Germinal center (tissue), 1 donor: ENCODE measurements at regions not wholly inside any gene's neighbourhood (a gene's known extent, or its start where the extent isn't known, plus 50 kb on each side); places are given as distances from the start of the nearest gene placed in this dataset.
"Not testable (repeated sequence)": the region's sequence is repeated elsewhere in the genome, so short reads cannot be mapped to it uniquely, and the experiment has no call there.

Experiments
- DNase-seq: peaks from one replicate; pipeline ENCODE4 v3.0.0; 2012; ENCODE audit warnings: mixed read lengths, low spot score

DNA sequence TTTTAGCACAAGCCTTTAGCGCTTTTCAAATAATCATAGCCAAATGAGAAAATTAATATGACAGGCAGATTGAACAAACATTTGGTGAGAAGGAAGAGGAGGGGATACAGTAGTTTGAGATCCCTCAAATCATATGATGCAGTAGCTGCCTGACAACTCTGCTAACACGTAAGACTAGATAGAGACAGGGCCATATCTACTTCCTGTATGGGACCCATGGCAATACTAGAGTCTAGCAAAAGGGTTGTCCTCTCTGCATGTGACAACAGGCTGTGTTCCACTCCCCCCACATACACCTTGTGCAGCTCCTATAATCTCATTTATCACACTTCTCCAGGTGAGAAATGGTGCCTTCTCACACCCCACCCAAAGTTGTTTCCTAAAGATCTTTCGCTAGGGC is 106.3 kb upstream of the NBPF26 start:
- not testable (repeated sequence) for DNase-seq

GRCh38 chr1:120619867-120620692 is 103.7 kb upstream of the NBPF26 start:
- not testable (repeated sequence) for DNase-seq

- DNase-seq: not testable (repeated sequence)
Observed at GRCh38 chr1:120620693-120620969, 103.1 kb upstream of the NBPF26 start.

- not testable (repeated sequence) for DNase-seq
Observed at GRCh38 chr1:120621278-120621677, 102.5 kb upstream of the NBPF26 start.

DNA sequence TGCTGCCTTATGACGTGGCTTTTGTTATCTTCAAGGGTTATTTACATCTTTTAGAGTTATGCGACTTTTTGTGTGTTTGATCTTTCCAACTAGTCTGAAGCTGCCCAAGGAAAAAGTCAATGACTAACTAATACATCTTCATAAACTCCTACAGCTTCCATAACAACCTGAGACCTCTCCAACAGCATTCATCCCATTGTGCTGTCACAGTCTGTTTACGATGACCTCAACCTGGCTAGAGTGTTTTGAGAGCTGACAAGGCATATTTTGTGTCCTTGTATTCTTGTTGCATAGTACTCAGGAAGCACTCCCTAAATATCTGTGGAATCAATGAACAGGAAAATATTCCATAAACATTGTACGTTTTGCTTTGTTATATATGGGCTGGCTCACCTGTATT is 100.2 kb upstream of the NBPF26 start:
- DNase-seq: not testable (repeated sequence)

GRCh38 chr1:120624565-120625064 is 99.1 kb upstream of the NBPF26 start:
- not testable (repeated sequence) for DNase-seq

DNA sequence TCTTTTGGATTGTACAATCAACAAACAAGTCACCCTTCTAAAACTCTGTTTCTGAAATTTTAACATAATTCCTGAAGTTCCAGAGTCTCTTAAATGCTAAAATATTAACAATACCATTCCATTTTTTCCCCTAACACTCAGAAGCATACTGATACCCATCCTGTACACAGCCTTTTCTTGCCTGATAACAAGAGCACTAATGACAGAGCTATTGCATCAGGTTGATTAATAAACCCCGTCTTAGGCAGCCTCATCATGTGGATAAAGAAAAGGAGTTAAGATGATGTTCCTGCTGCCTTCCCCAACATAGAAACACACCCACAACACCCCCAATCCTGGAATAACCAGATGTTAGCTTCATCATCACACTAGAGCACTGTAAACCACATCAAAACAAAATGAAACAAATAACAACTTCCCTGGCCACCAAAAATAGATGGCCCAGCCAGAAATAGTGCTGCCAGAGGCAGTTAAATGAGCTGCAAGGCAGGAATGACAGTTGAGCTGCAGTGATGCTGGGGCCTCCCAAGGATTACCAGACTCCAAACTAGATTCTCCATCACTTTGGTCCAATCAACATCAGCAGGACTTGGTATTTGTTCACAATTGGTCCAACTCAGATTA is 93.8 kb upstream of the NBPF26 start:
- DNase-seq: not testable (repeated sequence)

- not testable (repeated sequence) for DNase-seq
Observed at GRCh38 chr1:120634816-120635806, 88.6 kb upstream of the NBPF26 start.

GRCh38 chr1:120640261-120641013 is 83.3 kb upstream of the NBPF26 start:
- not testable (repeated sequence) for DNase-seq

- not testable (repeated sequence) for DNase-seq
Observed at GRCh38 chr1:120641014-120641302, 82.8 kb upstream of the NBPF26 start.

DNA sequence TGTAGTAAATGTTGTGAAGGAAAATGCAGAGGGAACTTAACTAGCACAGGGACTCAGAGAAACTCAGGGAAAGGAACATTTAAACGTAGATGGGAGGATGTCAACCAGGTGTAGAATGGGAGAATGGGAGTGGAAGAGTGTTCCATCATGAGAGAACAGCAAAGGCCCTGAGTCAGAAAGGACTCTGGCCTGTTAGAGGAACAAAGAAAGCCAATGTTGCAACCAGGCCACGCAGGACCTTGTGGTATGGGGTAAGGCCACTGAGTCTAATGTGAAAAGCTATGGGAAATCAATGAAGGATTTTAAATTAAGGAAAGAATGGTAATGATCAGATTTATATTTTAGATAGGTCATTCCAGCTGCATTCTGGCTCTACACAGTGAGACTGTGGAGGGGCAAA is 76.6 kb upstream of the NBPF26 start:
- DNase-seq: not testable (repeated sequence)

GRCh38 chr1:120648915-120649623 is 74.7 kb upstream of the NBPF26 start:
- not testable (repeated sequence) for DNase-seq

DNA sequence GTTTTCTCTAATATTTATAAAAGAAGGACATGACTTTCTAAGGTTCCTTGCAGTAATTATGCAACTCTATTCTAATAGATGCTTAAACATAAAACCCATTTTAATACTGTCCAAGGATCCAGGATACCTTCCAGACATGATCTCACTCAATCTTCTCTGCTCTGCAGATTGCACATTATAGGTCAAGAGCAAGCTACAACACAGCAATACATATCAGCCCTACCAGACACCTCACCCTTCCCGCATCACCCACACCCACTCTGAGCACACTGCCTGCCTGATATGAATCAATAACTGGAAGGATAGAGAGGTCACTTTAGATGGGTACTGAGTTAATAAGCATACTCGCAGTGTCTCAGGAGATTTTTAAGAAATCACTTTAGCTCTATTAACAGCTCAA is 74.0 kb upstream of the NBPF26 start:
- not testable (repeated sequence) for DNase-seq

- not testable (repeated sequence) for DNase-seq
Observed at GRCh38 chr1:120654114-120654513, 69.6 kb upstream of the NBPF26 start.

DNA sequence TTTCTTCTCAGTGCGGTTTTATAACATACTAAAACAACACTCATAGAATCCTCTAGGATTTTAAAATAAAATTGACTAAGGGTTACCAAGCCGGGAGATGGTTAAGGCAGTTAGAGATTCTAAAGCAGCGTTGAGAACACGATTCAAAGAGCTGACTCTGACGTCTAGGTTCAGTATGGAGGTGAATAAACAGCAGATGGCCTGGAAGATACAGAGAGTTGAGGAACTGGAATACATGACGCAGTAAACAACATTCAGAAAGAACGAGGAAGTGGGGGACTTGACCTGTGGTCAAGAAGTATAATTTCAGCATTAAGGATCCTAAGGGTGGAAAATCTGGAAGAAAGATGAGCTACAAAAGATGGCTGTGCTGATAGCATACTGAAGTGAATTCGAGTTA is 68.4 kb upstream of the NBPF26 start:
- DNase-seq: not testable (repeated sequence)

DNA sequence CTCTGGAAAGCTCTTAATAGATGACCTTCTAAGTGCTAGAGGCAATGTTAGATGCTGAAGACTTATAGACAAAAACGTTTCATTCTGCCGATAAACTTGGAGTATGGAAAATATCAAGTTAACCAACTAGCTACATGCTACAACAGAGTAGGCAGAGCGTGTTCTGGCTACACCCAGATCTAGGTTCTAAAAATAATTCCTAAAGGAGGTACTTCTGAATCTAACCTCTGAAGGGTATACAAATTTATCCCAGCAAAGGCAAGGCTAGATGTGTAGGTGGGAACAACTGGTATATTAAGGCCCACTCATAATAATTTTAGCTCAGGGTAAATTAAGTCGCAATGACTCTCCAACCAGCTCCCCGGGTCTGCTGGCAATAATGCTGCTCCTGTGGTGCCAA is 67.6 kb upstream of the NBPF26 start:
- not testable (repeated sequence) for DNase-seq

DNA sequence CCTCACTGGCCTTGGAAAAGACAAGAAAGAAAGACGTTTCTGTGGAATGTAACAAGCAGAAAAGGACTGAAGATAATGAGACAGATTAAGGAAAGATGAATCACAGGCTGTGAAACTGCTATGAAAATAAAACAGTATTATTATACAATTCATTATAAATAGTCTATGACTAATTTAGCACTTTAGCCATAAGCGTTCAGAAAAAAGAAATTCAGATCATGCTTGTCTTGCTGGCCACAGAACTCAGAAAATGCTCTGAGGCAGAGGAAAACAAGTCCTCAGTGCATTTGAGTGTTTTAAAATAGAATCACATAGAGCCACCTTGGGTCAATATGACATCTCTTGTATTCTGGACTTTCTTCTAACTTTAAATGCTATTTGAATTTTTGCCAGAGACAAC is 65.9 kb upstream of the NBPF26 start:
- DNase-seq: not testable (repeated sequence)

GRCh38 chr1:120658622-120659021 is 65.1 kb upstream of the NBPF26 start:
- not testable (repeated sequence) for DNase-seq

GRCh38 chr1:120659133-120659532 is 64.6 kb upstream of the NBPF26 start:
- not testable (repeated sequence) for DNase-seq

DNA sequence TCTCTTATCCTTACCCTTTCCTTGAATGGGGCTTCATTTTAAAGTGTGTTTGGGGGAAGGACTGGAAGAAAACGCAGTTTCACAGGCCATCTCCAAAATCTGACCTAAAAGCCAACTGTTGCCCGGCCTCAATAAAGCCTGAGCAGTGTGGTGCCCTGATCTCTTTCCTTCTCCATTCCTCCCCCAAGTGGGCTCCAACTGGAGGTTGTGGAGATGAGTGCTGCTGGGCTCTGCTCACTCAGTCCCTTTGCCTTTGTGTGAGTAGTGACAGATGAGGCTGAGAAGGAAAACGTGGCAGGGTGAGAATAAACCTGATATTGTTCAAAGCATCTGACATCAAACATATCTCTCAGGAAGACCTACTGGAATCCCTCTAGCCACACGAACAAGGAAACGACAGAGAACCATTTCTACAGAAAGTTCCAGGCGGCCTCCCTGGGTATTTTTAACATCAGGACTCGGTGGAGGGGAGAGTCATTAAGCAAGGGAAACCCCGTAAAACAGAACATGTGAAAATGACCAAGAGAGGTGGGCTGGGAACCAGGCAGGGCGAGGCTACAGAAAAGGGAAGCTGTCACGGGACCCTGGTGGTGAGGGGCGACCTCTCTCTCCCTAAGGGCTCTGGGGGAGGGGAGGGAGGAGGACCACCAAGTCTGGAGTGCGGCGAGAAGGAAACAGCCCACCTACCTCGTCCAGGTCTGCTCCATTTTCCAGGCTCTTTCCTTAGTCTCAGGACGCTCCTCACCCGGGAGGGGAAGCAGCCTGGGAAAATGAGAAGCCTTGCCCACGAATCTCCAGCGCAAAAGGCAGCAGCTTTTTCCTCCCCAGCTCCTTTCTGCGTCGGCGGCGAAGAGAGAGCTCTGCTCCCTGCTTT is 59.1 kb upstream of the NBPF26 start:
- not testable (repeated sequence) for DNase-seq
